ENCODE measurements at regions not wholly inside any gene's neighbourhood (a gene's known extent, or its start where the extent isn't known, plus 50 kb on each side); places are given as distances from the start of the nearest gene placed in this dataset.

- TF ChIP-seq CTCF (IDR thresholded peaks at IDR 0.05) (no peak), POLR2A (IDR thresholded peaks at IDR 0.05) (no peak)
These were observed 126.7 kb downstream of the MTX3 start for GRCh38 chr5:79864364-79864763.
